GM19372 (cell line): ENCODE measurements at regions not wholly inside any gene's neighbourhood (a gene's known extent, or its start where the extent isn't known, plus 50 kb on each side); places are given as distances from the start of the nearest gene placed in this dataset.

Experiments
- ATAC-seq: cut with Tn5 transposase; IDR thresholded peaks from one replicate; pipeline ENCODE4 v1.9.1; 2021; ENCODE audit warnings: mild to moderate bottlenecking, low read depth, moderate library complexity; ENCODE audit not compliant: unreplicated experiment

DNA sequence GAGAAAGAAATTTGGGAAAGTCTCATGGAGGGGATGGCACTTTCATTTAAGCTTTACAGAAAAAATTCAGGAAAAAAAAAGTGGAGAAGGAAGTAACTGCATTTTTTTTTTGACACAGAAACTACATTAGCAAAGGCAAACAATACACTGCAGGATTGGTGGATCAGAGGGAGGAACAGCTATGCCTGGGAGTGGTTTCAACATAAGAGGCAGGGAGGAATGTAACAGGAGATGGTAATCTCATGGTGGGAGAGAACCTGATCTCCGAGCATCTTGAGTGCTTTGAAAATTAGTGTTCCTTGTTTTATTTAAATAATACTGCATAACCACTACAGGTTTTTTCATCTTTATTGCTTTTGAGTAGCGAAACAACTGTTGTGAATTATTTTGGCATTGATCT lies 249.4 kb downstream of the FAM170A start:
- ATAC-seq, result no peak

DNA sequence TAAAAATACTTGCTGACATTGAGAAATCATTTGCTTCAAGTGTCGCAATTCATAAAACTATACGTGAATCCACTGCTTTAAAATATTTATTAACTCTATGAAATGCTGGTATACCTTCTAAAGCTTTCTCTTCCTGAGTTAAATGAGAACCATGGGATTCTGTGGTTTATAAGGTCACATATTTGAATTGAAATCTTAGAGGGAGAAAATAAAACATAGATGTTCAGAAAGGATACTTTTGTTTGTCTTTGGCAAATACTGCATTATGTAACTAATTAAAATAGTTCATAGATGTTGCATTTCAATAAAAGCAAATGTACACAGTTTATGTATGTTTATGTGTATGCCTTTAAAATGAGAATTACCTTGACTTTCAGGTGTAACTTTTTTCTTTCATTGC lies 250.1 kb downstream of the FAM170A start:
- no peak for ATAC-seq

GRCh38 chr5:119895066-119895465 lies 265.7 kb downstream of the FAM170A start:
- no peak for ATAC-seq

DNA sequence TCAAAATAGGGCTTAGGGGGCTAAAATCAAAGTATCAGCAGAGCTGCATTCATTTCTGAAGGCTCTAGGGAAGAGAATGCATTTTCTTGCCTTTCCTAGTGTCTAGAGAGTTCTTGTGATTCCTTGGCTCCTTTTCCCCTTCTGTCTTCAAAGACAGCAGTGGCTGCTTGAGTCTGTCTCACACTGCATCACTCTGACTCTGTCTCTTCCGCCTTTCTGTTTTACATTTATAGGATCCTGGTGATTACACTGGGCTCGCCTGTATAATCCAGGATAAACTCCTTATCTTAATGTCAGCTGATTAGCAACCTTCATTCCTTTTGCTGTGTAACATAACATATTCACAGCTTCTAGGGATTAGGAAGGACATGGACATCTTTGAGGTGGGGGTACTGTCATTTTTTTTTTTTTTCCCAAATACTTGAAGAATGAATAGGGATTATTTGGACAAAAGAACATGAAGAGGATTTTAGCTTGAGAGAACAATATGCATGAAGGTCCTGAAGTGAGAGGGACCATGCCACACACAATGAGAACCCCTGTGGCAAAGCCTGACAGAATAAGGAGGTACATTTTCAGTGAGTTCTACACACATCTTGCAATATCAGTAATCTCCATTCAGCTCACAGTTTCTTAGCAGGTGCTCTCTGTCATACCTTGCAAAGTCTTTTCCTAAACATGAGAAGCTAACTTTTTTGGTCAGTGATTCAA lies 267.6 kb downstream of the FAM170A start:
- ATAC-seq, result no peak

DNA sequence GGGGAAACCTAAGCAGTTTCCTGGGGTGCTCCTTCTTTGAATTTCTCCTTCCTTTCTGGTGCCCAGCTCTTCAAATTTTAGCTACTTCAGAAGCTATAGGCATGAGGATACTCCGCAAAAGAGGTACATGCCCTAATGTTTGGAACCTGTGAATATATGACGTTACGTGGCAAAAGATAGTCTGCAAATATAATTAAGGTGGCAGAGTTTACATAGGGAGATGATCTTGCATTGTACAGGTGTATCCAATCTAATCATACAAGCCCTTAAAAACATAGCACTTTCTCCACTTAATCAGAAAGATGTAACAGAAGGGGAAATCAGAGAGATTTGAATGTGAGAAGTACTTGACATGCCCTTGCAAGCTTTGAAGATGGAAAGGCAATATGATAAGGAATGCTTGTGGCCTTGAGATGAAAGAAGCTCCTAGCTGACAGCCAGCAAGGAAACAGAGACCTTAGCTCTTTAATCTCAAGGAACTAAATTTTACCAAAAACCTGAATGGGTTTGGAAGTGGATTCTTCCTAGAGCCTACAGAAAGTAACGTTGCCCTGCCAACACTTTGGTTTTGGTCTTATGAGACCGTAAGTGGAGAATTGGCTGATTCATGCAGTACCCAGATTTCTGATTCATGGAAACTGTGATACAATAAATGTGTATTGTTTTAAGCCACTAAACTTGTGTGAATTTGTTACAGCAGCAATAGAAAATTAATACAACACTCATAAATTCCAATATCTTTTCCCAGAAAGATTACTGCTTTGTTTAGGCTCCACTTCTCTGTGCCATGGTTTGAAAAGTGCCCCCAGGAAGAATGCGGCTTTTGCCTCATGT lies 268.4 kb downstream of the FAM170A start:
- no peak for ATAC-seq

GRCh38 chr5:119899981-119900380 lies 270.6 kb downstream of the FAM170A start:
- ATAC-seq, result no peak

GRCh38 chr5:119902593-119902992 lies 273.2 kb downstream of the FAM170A start:
- no peak for ATAC-seq

GRCh38 chr5:119913425-119913824 lies 284.1 kb downstream of the FAM170A start:
- ATAC-seq, result no peak

- no peak for ATAC-seq
Observed at GRCh38 chr5:119919279-119919678, 289.9 kb downstream of the FAM170A start.

GRCh38 chr5:119926301-119926700 lies 296.9 kb downstream of the FAM170A start:
- ATAC-seq, result no peak

GRCh38 chr5:119928974-119929373 lies 299.6 kb downstream of the FAM170A start:
- no peak for ATAC-seq

DNA sequence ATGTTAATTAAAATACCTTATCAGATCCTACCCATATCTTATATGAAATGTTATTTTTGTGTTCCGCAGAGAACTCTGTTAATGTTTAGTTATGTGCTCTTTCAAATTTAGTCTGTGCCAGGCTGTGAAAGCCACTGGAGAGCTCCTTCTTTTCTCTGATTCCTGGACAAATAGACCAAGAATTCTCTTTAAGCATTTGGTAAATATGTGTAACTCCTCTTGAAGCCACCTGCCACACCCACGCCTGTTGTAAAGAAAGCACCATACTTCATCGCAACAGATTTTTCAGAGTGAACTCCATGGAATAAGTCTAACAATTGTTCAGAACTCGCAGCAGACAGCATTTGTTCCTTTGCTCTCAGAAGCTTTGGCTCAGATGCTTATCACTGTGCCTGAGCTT lies 301.1 kb downstream of the FAM170A start:
- no peak for ATAC-seq

- ATAC-seq, result no peak
Observed at GRCh38 chr5:119943148-119943547, 313.8 kb downstream of the FAM170A start.

- no peak for ATAC-seq
Observed at GRCh38 chr5:119945691-119946090, 316.3 kb downstream of the FAM170A start.

- no peak for ATAC-seq
Observed at GRCh38 chr5:119948162-119948561, 318.8 kb downstream of the FAM170A start.

GRCh38 chr5:119949426-119949999 lies 320.2 kb downstream of the FAM170A start:
- no peak for ATAC-seq

- ATAC-seq, result no peak
Observed at GRCh38 chr5:119951330-119951934, 322.1 kb downstream of the FAM170A start.

DNA sequence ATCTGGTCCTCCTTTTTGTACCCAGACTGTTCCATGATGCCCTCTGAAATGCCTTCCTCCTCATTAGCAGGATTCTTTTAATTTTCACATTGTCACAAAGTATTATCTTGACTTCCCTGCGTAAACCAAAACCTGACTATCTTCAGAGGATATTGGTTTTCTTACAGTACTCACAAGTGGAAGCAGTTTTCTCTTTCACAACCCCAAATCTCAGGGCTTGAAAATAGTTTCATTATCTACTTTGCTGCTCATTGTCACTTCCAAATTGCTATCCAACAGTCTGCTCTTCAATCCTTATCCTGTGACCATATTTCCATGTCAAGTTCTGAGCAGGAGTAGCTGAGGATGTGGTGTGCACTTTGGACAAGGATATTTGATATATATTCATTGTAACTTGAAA lies 324.1 kb downstream of the FAM170A start:
- ATAC-seq, result no peak

DNA sequence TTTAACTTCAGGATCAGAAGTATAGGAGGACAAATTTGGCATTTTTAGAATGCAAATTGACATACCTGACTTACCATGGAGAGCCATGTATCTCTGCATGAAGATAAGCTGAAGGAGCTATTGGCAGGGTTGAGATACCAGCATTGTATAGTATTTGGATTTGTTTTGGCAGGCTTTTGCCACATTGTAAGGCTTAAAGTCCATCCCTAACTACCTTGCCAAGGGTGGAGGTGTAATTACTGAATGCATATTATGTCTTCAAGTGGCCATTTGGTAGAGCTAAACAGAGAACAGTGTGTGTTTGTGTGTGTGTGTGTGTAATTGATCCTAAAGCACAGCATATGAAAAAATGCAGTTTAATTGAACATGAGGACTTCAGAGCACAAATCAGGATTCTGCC lies 324.7 kb downstream of the FAM170A start:
- no peak for ATAC-seq

DNA sequence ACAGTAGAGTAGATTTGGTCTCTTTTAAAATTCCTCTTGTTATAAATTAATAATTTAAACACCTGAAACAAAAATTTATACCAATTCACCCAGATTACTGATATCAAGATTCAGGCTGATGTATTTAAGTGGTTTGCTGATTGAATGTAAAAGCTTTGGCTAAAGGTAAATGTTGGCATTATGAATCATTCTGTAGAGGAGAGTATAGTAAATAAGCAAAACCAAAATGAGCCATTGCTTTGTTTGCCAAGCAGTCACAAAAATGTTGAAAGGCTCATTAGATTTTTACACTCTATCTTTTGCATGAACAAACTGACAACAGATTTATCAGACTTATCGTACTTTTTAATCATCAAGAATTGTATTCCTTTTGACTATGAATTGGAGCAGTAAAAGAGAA lies 332.6 kb downstream of the FAM170A start:
- ATAC-seq, result no peak

- ATAC-seq, result no peak
Observed at GRCh38 chr5:119966028-119966427, 336.7 kb downstream of the FAM170A start.
